AG04450 (cell line): ENCODE measurements at regions not wholly inside any gene's neighbourhood (a gene's known extent, or its start where the extent isn't known, plus 50 kb on each side); places are given as distances from the start of the nearest gene placed in this dataset.

ENCODE experiments used
- CTCF ChIA-PET: fragments of 300-600, 350-600 bp; formaldehyde crosslinking; extraction: SDS; loops from one replicate; lab custom pipeline; 2022; ENCODE audit warnings: antibody characterized with exemption, inconsistent platforms; lab: Charles Lee
- POLR2A ChIA-PET: fragments of 350-600 bp; formaldehyde crosslinking; extraction: SDS; loops from one replicate; lab custom pipeline; 2021; ENCODE audit warnings: antibody characterized with exemption, inconsistent platforms; lab: Yijun Ruan, JAX
- DNase-seq: peaks from one replicate; pipeline ENCODE4 v3.0.0-alpha.2; 2011; ENCODE audit warnings: low read depth, low spot score
- H3K27ac ChIP-seq: one replicate; pipeline ENCODE4 v1.5.1; 2012; ENCODE audit warnings: low read depth, low read length, control low read depth
- H3K27me3 ChIP-seq: one replicate; pipeline ENCODE4 v1.6.0; 2012; ENCODE audit warnings: low read length; ENCODE audit not compliant: control insufficient read depth, insufficient read depth
- H3K4me3 ChIP-seq: 2 replicates; pipeline ENCODE4 v1.5.1; 2011; ENCODE audit warnings: mild to moderate bottlenecking, low read depth, low read length, control low read depth
- H3K9me3 ChIP-seq: 2 replicates; pipeline ENCODE4 v1.5.1; 2012; ENCODE audit warnings: low read length; ENCODE audit not compliant: control insufficient read depth, insufficient read depth
- CTCF ChIP-seq: IDR thresholded peaks from 2 replicates; pipeline ENCODE4 v1.5.1; 2011; ENCODE audit warnings: low read depth, low read length, control low read depth, inconsistent platforms

GRCh38 chr15:91491101-91491950 lies 362.2 kb upstream of the SLCO3A1 start:
- H3K4me3 ChIP-seq, result no peak overlapping the region
- no peak overlapping the region for H3K27ac ChIP-seq
- DNase-seq, result no peak
- CTCF ChIA-PET, result no interaction called here
- peaks cover 2% of the 10 kb centered on the region for H3K27me3 ChIP-seq
- TF ChIP-seq CTCF, result no peak
- H3K9me3 ChIP-seq, result no peaks in the 10 kb centered on the region
- POLR2A ChIA-PET, result no interaction called here

DNA sequence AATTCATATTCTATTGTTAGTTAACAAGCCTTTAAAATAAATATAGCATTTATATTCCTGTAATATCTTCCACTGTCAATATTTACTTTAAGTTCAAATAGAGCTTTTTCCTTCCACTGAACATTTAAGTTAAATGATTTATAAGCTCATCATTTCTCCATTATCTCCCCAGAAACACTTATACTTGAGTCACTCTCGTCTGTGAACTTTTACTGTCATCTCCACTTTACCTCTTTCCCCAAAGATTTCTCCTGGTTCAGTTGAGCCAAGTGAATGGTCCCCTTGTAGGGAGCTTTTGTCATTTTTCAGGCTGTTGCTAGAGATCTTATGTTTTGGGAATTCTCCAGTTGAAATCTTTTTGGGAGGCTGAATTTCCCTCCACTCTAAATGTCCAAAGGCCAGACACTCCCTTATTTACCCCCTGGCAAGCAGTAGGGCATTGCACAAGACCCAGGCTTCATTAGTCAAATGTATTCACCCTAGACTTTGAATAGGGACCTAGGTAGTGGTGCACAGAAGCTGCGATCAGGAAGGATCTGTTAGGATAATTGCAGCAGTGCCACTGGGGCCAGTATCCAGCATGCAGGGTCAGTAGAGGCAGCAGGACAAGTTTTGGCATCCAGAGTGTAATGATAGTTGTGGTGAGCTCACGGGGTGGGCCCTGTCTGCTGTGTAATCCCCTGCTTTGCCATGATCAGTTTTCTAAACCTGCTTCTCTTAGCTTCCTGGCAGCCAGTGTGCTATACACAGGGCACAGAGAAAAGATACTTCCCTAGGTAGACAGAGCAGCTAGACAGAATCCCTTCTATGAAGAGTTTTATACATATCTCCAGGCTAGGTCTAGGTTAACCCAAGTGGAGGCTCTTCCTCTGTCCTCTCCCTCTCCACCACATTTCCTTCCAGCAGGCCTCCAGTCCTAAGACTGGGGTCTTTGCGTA lies 356.5 kb upstream of the SLCO3A1 start:
- Histone ChIP-seq H3K27ac (no peak overlapping the region), H3K27me3 (peaks cover 2% of the 10 kb centered on the region), H3K4me3 (no peak overlapping the region), H3K9me3 (no peaks in the 10 kb centered on the region)
- DNase-seq, result no peak
- CTCF ChIA-PET, result no interaction called here
- no peak for TF ChIP-seq CTCF
- POLR2A ChIA-PET, result no interaction called here

DNA sequence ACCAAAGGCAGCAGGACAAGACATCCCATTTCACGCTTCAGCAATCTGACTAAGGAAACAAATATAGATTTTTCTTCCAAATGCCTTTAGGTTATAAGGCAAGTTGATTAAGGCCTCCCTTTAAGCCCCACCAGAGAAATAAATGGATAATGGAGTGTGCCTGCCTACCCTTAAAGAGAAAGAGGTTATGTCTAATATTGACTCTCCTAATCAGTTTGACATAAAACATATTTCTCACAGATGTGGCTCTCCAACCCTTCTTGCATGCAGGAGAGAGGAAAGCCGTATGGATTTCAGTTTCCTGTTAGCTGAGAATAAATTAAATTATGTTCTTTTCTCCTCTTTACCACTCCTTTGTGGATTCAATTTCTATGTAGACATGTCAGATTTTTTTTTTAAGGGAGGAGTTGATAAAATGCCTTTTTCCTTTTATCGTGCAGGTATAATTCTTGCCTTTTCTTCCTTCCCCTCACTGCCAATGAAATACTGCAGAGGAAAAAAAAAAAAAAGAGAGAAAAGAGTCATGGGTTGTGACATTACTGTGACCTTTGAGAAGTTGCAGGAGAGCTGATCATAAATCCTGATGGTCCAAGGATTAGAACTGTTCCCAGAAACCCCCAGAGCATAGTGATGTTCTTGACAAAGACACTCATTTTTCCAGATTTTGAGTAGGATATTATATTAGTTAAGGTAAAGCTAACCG lies 355.3 kb upstream of the SLCO3A1 start:
- CTCF ChIA-PET, result no interaction called here
- Histone ChIP-seq H3K9me3 (no peaks in the 10 kb centered on the region), H3K4me3 (no peak overlapping the region), H3K27me3 (no peaks in the 10 kb centered on the region), H3K27ac (no peak overlapping the region)
- TF ChIP-seq CTCF, result no peak
- POLR2A ChIA-PET, result no interaction called here
- no peak for DNase-seq

- Histone ChIP-seq H3K4me3 (no peak overlapping the region), H3K27ac (no peak overlapping the region), H3K27me3 (no peaks in the 10 kb centered on the region), H3K9me3 (no peaks in the 10 kb centered on the region)
- CTCF ChIA-PET, result no interaction called here
- no peak for TF ChIP-seq CTCF
- POLR2A ChIA-PET, result no interaction called here
- no peak for DNase-seq
Observed at GRCh38 chr15:91498749-91499062, 354.8 kb upstream of the SLCO3A1 start.
